ENCODE measurements at regions not wholly inside any gene's neighbourhood (a gene's known extent, or its start where the extent isn't known, plus 50 kb on each side); places are given as distances from the start of the nearest gene placed in this dataset.

GRCh38 chr7:84939442-84939841 lies 247.4 kb downstream of the SEMA3D start:
- no peak for TF ChIP-seq POLR2A (IDR thresholded peaks at IDR 0.05; ENCODE audit: low read length)
- no peak for TF ChIP-seq GATA1 (IDR thresholded peaks at IDR 0.05; ENCODE audit: low read depth, low read length)
